ENCODE measurements at regions not wholly inside any gene's neighbourhood (a gene's known extent, or its start where the extent isn't known, plus 50 kb on each side); places are given as distances from the start of the nearest gene placed in this dataset.

- TF ChIP-seq ZNF275 (CRISPR knock-in tag; IDR thresholded peaks at IDR 0.05; ENCODE audit: borderline replicate concordance), result no peak
Measured at GRCh38 chr5:72007336-72008111, 99.8 kb upstream of the MAP1B start (continued).

- Histone ChIP-seq H3K4me2 (ENCODE audit: low read depth, low read length) (no peak overlapping the region), H4K20me1 (ENCODE audit: insufficient read depth, low read length) (no peaks in the 10 kb centered on the region), H3K4me3 (replicated peaks in 1 of 3; ENCODE audit: insufficient read depth in 1 of 3, low read depth in 2 of 3, low read length in 3 of 3) (no peak overlapping the region), H3K36me3 (replicated peaks in 1 of 2; ENCODE audit: control insufficient read depth in 1 of 2, insufficient read depth in 2 of 2, low read length in 2 of 2) (no peaks in the 10 kb centered on the region), H3K27ac (ENCODE audit: extremely low read length, insufficient read depth, low read length) (no peak overlapping the region), H2AFZ (ENCODE audit: low read length) (no peak overlapping the region), H3K27me3 (ENCODE audit: control insufficient read depth in 1 of 2, insufficient read depth in 2 of 2, low read length in 2 of 2) (peaks cover 0 to 4% of the 10 kb centered on the region in 2 experiments; a peak in 1 of 5 replicates), H3K9me3 (ENCODE audit: low read length) (no peaks in the 10 kb centered on the region), H3K9ac (ENCODE audit: insufficient read depth, low read depth, low read length) (no peak overlapping the region), H3K79me2 (ENCODE audit: insufficient read depth, low read length) (no peaks in the 10 kb centered on the region), H3K4me1 (ENCODE audit: insufficient read depth, low read length) (no peaks in the 10 kb centered on the region)
- intact Hi-C loops (cut with micrococcal nuclease; ENCODE audit: unreplicated experiment) (no loop called here), in situ Hi-C loops (cut with HindIII; ENCODE audit: extremely low pct_ligation_motif_present, low pct_unique_long_range_greater_than_20kb) (loop anchor here (25.0 kb wide), 1 partner anchor 222 kb away; no protein-coding TSS in a partner anchor)
- ChIA-PET POLR2A (no interaction called here), CTCF (ENCODE audit: low intra/inter-chr PET ratio, low total read pairs) (no interaction called here)
- BruUV-seq (replicated peaks), result no TSS peak
- DNase-seq (ENCODE audit: low spot score), result no peak
- TF ChIP-seq ZNF317 (CRISPR knock-in tag; IDR thresholded peaks at IDR 0.05) (no peak), ZNF850 (CRISPR knock-in tag; conservative IDR thresholded peaks at IDR 0.05) (no peak), NFIB (CRISPR knock-in tag; IDR thresholded peaks at IDR 0.05; ENCODE audit: borderline replicate concordance) (no peak), SMARCE1 (IDR thresholded peaks at IDR 0.05; ENCODE audit: borderline replicate concordance) (no peak), GMEB2 (CRISPR knock-in tag; IDR thresholded peaks at IDR 0.05; ENCODE audit: low read depth) (no peak), SOX6 (IDR thresholded peaks at IDR 0.05) (no peak), SOX6 (CRISPR knock-in tag; IDR thresholded peaks at IDR 0.05) (no peak)
- FAIRE-seq, result no peak
- no peak for ATAC-seq
- 13% methylated on average over 7 of the region's 7 CpGs for WGBS (ENCODE audit: low lambda C conversion rate)
Measured at GRCh38 chr5:72009280-72009679, 98.0 kb upstream of the MAP1B start.
